DND-41 (cell line): ENCODE measurements at regions not wholly inside any gene's neighbourhood (a gene's known extent, or its start where the extent isn't known, plus 50 kb on each side); places are given as distances from the start of the nearest gene placed in this dataset.

Experiments
- CTCF ChIP-seq: IDR thresholded peaks from 2 replicates; pipeline ENCODE4 v1.5.1; 2012; ENCODE audit warnings: borderline replicate concordance, low read length, moderate library complexity, mild to moderate bottlenecking; ENCODE audit not compliant: poor library complexity, severe bottlenecking; ENCODE audit errors: extremely low read depth
- EZH2 ChIP-seq: IDR thresholded peaks from 3 replicates; pipeline ENCODE4 v1.6.1; 2012; ENCODE audit warnings: borderline replicate concordance, low read depth, mild to moderate bottlenecking, moderate library complexity, low read length, inconsistent platforms; ENCODE audit not compliant: severe bottlenecking

- no peak for TF ChIP-seq EZH2
- TF ChIP-seq CTCF = no peak
These were observed 294.9 kb downstream of the DYSF start for GRCh38 chr2:71748227-71748626.
